Neuronal stem cell (in vitro differentiated cells): ENCODE measurements at regions not wholly inside any gene's neighbourhood (a gene's known extent, or its start where the extent isn't known, plus 50 kb on each side); places are given as distances from the start of the nearest gene placed in this dataset.

Source experiments
- DNase-seq: peaks from one replicate; pipeline ENCODE4 v3.0.0-alpha.2; 2013; ENCODE audit warnings: low spot score
- H2AFZ ChIP-seq: one replicate; pipeline ENCODE4 v1.6.1; 2013; ENCODE audit warnings: mild to moderate bottlenecking, low read length, inconsistent platforms
- H2AK5ac ChIP-seq: 2 replicates; pipeline ENCODE4 v1.6.1; 2013; ENCODE audit warnings: low read depth, mild to moderate bottlenecking, inconsistent platforms, low read length, moderate library complexity, mixed read lengths
- H2BK120ac ChIP-seq: 2 replicates; pipeline ENCODE4 v1.6.1; 2013; ENCODE audit warnings: low read depth, mild to moderate bottlenecking, inconsistent platforms, low read length, moderate library complexity, mixed read lengths
- H2BK12ac ChIP-seq: one replicate; pipeline ENCODE4 v1.6.1; 2013; ENCODE audit warnings: low read length, inconsistent platforms
- H2BK15ac ChIP-seq: 2 replicates; pipeline ENCODE4 v1.6.1; 2013; ENCODE audit warnings: mild to moderate bottlenecking, low read length, inconsistent platforms, mixed read lengths
- H2BK5ac ChIP-seq: one replicate; pipeline ENCODE4 v1.6.1; 2013; ENCODE audit warnings: inconsistent platforms, mild to moderate bottlenecking, low read length, moderate library complexity
- H3K14ac ChIP-seq: one replicate; pipeline ENCODE4 v1.6.1; 2013; ENCODE audit warnings: low read length, inconsistent platforms
- H3K18ac ChIP-seq: 2 replicates; pipeline ENCODE4 v1.6.1; 2013; ENCODE audit warnings: low read length, inconsistent platforms
- H3K23ac ChIP-seq: 2 replicates; pipeline ENCODE4 v1.6.1; 2013; ENCODE audit warnings: low read depth, mild to moderate bottlenecking, mixed read lengths, low read length, inconsistent platforms; ENCODE audit not compliant: poor library complexity
- H3K27ac ChIP-seq: replicated peaks from 3 replicates; pipeline ENCODE4 v1.5.1; 2013; ENCODE audit warnings: low read length, inconsistent platforms
- H3K27me3 ChIP-seq, 3 experiments: 2 replicates each; pipeline ENCODE4 v1.6.1; 2013; ENCODE audit warnings: low read length in 3 of 3, mild to moderate bottlenecking in 2 of 3, inconsistent platforms in 1 of 3, low read depth in 1 of 3, mixed read lengths in 1 of 3, moderate library complexity in 1 of 3; ENCODE audit not compliant: control insufficient read depth in 3 of 3, insufficient read depth in 3 of 3
- H3K36me3 ChIP-seq, 2 donors: replicated peaks in 1 of 2; 2 replicates each; pipeline ENCODE4 v1.6.1; 2013; ENCODE audit warnings: low read length in 2 of 2; ENCODE audit not compliant: control insufficient read depth in 2 of 2, insufficient read depth in 2 of 2
- H3K4ac ChIP-seq: 2 replicates; pipeline ENCODE4 v1.6.1; 2013; ENCODE audit warnings: inconsistent platforms, mild to moderate bottlenecking, low read length, moderate library complexity
- H3K4me1 ChIP-seq, 2 donors: 1 replicate in 1 of 2; 2 replicates in 1 of 2; pipeline ENCODE4 v1.6.1; 2013; ENCODE audit warnings: low read length in 2 of 2, low read depth in 1 of 2; ENCODE audit not compliant: control insufficient read depth in 2 of 2, insufficient read depth in 1 of 2
- H3K4me2 ChIP-seq: one replicate; pipeline ENCODE4 v1.6.1; 2013; ENCODE audit warnings: mild to moderate bottlenecking, low read length, inconsistent platforms; ENCODE audit not compliant: insufficient read depth, poor library complexity, severe bottlenecking
- H3K4me3 ChIP-seq, 2 donors: 2 replicates each; pipeline ENCODE4 v1.5.1; 2013; ENCODE audit warnings: low read length in 2 of 2, mild to moderate bottlenecking in 2 of 2, inconsistent platforms in 1 of 2, moderate library complexity in 1 of 2
- H3K79me1 ChIP-seq: one replicate; pipeline ENCODE4 v1.6.1; 2013; ENCODE audit warnings: low read depth, mild to moderate bottlenecking, inconsistent platforms, low read length, moderate library complexity
- H3K9ac ChIP-seq: one replicate; pipeline ENCODE4 v1.6.1; 2013; ENCODE audit warnings: mild to moderate bottlenecking, low read depth, low read length, inconsistent platforms; ENCODE audit not compliant: poor library complexity
- H3K9me3 ChIP-seq, 2 donors: replicated peaks in 1 of 2; 2 replicates each; pipeline versions ENCODE3 to v1.6.1; 2013; ENCODE audit warnings: low read length in 2 of 2, mild to moderate bottlenecking in 2 of 2, inconsistent platforms in 1 of 2, low read depth in 1 of 2, mixed read lengths in 1 of 2, moderate library complexity in 1 of 2; ENCODE audit not compliant: control insufficient read depth in 2 of 2, insufficient read depth in 1 of 2
- H4K8ac ChIP-seq: one replicate; pipeline ENCODE4 v1.6.1; 2013; ENCODE audit warnings: low read depth, mild to moderate bottlenecking, inconsistent platforms, low read length, moderate library complexity
- H4K91ac ChIP-seq: one replicate; pipeline ENCODE4 v1.6.1; 2013; ENCODE audit warnings: low read length, low read depth, mild to moderate bottlenecking, inconsistent platforms; ENCODE audit not compliant: poor library complexity
- WGBS, 2 donors: extraction: QIAGEN DNeasy Blood & Tissue Kit; methylation state at CpG; one replicate each; pipeline ENCODE4 v1.1.7; 2013; ENCODE audit warnings: missing lambda C conversion rate in 2 of 2, mixed read lengths in 1 of 2; ENCODE audit not compliant: insufficient read length in 2 of 2, insufficient replicate concordance in 1 of 2; ENCODE audit errors: extremely low coverage in 2 of 2; 5-methylcytosine and 5-hydroxymethylcytosine counted together

- H3K27me3 ChIP-seq = no peaks in the 10 kb centered on the region
- no peak overlapping the region for H3K27ac ChIP-seq
- no peak overlapping the region for H2BK5ac ChIP-seq
- no peak overlapping the region for H3K18ac ChIP-seq
- no CpG with 5 or more reads among the region's 1 CpG for WGBS, 2 donors
- peak; percentile 3 for DNase-seq
- H2AK5ac ChIP-seq = no peak overlapping the region
- no peak overlapping the region for H2BK120ac ChIP-seq
- no peak overlapping the region for H2AFZ ChIP-seq
- H3K9me3 ChIP-seq = no peaks in the 10 kb centered on the region
- H3K14ac ChIP-seq = no peak overlapping the region
- no peak overlapping the region for H3K4me2 ChIP-seq
- H3K36me3 ChIP-seq = no peaks in the 10 kb centered on the region
- no peaks in the 10 kb centered on the region for H3K4me1 ChIP-seq
- H4K8ac ChIP-seq = no peak overlapping the region
- no peak overlapping the region for H3K4ac ChIP-seq
- H2BK15ac ChIP-seq = no peak overlapping the region
- H3K4me3 ChIP-seq = no peak overlapping the region
- no peaks in the 10 kb centered on the region for H3K79me1 ChIP-seq
- H3K9ac ChIP-seq = no peak overlapping the region
- H4K91ac ChIP-seq = no peak overlapping the region
- H3K23ac ChIP-seq = no peak overlapping the region
- H2BK12ac ChIP-seq = no peak overlapping the region
These were observed 373.5 kb upstream of the TBX3 start for GRCh38 chr12:115057445-115057844.

- Histone ChIP-seq H4K91ac (no peak overlapping the region), H3K36me3 (no peaks in the 10 kb centered on the region), H2AK5ac (no peak overlapping the region), H3K9ac (no peak overlapping the region), H3K4ac (no peak overlapping the region), H2BK5ac (no peak overlapping the region), H3K4me3 (no peak overlapping the region), H3K23ac (no peak overlapping the region), H2BK120ac (no peak overlapping the region), H2BK15ac (no peak overlapping the region), H3K14ac (no peak overlapping the region), H3K27ac (no peak overlapping the region), H4K8ac (no peak overlapping the region), H3K4me2 (no peak overlapping the region), H3K27me3 (no peaks in the 10 kb centered on the region), H3K18ac (no peak overlapping the region), H2BK12ac (no peak overlapping the region), H3K9me3 (no peaks in the 10 kb centered on the region), H3K4me1 (peaks cover 0 to 4% of the 10 kb centered on the region in 2 donors), H2AFZ (no peak overlapping the region), H3K79me1 (no peaks in the 10 kb centered on the region)
- no peak for DNase-seq
- WGBS, 2 donors = no CpG with 5 or more reads among the region's 5 CpGs
These were observed 367.4 kb upstream of the TBX3 start for GRCh38 chr12:115051378-115051777.

GRCh38 chr12:115049614-115050013 lies 365.6 kb upstream of the TBX3 start:
- H3K23ac ChIP-seq = no peak overlapping the region
- H4K8ac ChIP-seq = no peak overlapping the region
- H3K4ac ChIP-seq = no peak overlapping the region
- no peaks in the 10 kb centered on the region for H3K9me3 ChIP-seq
- no peak overlapping the region for H2BK15ac ChIP-seq
- no peak overlapping the region for H3K4me2 ChIP-seq
- no peak overlapping the region for H2AFZ ChIP-seq
- H3K36me3 ChIP-seq = no peaks in the 10 kb centered on the region
- no peak overlapping the region for H3K18ac ChIP-seq
- H2AK5ac ChIP-seq = no peak overlapping the region
- WGBS, 2 donors = no CpG with 5 or more reads among the region's 4 CpGs
- no peak overlapping the region for H2BK5ac ChIP-seq
- H3K14ac ChIP-seq = no peak overlapping the region
- no peaks in the 10 kb centered on the region for H3K79me1 ChIP-seq
- H2BK120ac ChIP-seq = no peak overlapping the region
- no peaks in the 10 kb centered on the region for H3K27me3 ChIP-seq
- H3K27ac ChIP-seq = no peak overlapping the region
- no peak overlapping the region for H4K91ac ChIP-seq
- no peak overlapping the region for H3K4me3 ChIP-seq
- H3K4me1 ChIP-seq = peaks cover 0 to 4% of the 10 kb centered on the region in 2 donors
- H2BK12ac ChIP-seq = no peak overlapping the region
- no peak overlapping the region for H3K9ac ChIP-seq
- no peak for DNase-seq

- Histone ChIP-seq H2AK5ac (no peak overlapping the region), H3K9me3 (no peaks in the 10 kb centered on the region), H3K18ac (no peak overlapping the region), H2BK5ac (no peak overlapping the region), H3K14ac (no peak overlapping the region), H3K27me3 (no peaks in the 10 kb centered on the region), H2BK120ac (no peak overlapping the region), H3K9ac (no peak overlapping the region), H2AFZ (no peak overlapping the region), H3K4me1 (peaks cover 0 to 4% of the 10 kb centered on the region in 2 donors), H4K91ac (no peak overlapping the region), H3K79me1 (no peaks in the 10 kb centered on the region), H3K4me2 (no peak overlapping the region), H2BK12ac (no peak overlapping the region), H4K8ac (no peak overlapping the region), H3K23ac (no peak overlapping the region), H2BK15ac (no peak overlapping the region), H3K36me3 (no peaks in the 10 kb centered on the region), H3K4me3 (no peak overlapping the region), H3K4ac (no peak overlapping the region), H3K27ac (no peak overlapping the region)
- no peak for DNase-seq
- WGBS, 2 donors = no CpG with 5 or more reads among the region's 1 CpG
These were observed 362.8 kb upstream of the TBX3 start for GRCh38 chr12:115046805-115047204.
